ENCODE measurements at regions not wholly inside any gene's neighbourhood (a gene's known extent, or its start where the extent isn't known, plus 50 kb on each side); places are given as distances from the start of the nearest gene placed in this dataset.

GRCh38 chrX:127317159-127317558, 497.6 kb downstream of the PRR32 start:
- no peak for DNase-seq
- Histone ChIP-seq H3K9me3 (replicated peaks; ENCODE audit: control insufficient read depth, low read depth, low read length) (no peaks in the 10 kb centered on the region), H3K4me3 (ENCODE audit: low read length) (no peak overlapping the region), H3K36me3 (ENCODE audit: control insufficient read depth, insufficient read depth, low read length) (no peaks in the 10 kb centered on the region), H3K27ac (ENCODE audit: low read length) (no peak overlapping the region), H3K4me1 (ENCODE audit: control insufficient read depth, insufficient read depth, low read length) (no peaks in the 10 kb centered on the region), H3K27me3 (ENCODE audit: control insufficient read depth, insufficient read depth, low read length) (no peaks in the 10 kb centered on the region)
- no CpG with 5 or more reads among the region's 2 CpGs for WGBS (ENCODE audit: insufficient coverage)

DNA sequence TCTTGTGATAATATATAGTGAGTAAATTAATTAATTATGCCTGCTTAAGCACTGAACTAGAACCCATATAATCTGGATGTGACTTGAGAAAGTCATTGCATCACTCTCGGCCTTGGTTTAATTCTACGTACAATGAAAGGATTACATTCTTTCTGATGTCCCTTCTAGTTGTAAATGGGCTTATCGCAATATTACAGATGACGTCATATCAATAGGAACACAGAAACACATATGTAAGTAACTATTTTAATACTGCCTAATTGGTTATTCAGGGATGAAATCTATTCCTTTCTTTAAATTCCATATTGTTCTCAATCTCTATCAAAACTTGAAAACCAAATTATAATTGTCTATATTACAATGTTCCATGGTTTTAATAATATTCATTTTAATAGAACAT, 504.6 kb downstream of the PRR32 start:
- Histone ChIP-seq H3K4me1 (ENCODE audit: control insufficient read depth, insufficient read depth, low read length) (no peaks in the 10 kb centered on the region), H3K4me3 (ENCODE audit: low read length) (no peak overlapping the region), H3K27me3 (ENCODE audit: control insufficient read depth, insufficient read depth, low read length) (no peaks in the 10 kb centered on the region), H3K27ac (ENCODE audit: low read length) (no peak overlapping the region), H3K9me3 (replicated peaks; ENCODE audit: control insufficient read depth, low read depth, low read length) (no peaks in the 10 kb centered on the region), H3K36me3 (ENCODE audit: control insufficient read depth, insufficient read depth, low read length) (no peaks in the 10 kb centered on the region)
- no peak for DNase-seq
- no CpG with 5 or more reads among the region's 4 CpGs for WGBS (ENCODE audit: insufficient coverage)

All from muscle of leg (tissue), 3 donors.